Limb (tissue), 2 donors: ENCODE measurements at regions not wholly inside any gene's neighbourhood (a gene's known extent, or its start where the extent isn't known, plus 50 kb on each side); places are given as distances from the start of the nearest gene placed in this dataset.

Experiments
- DNase-seq, 2 donors: peaks; one replicate each; pipeline ENCODE4 v3.0.0-alpha.2; 2016; ENCODE audit errors: extremely low spot score in 2 of 2

GRCh38 chr1:238562341-238562740, 671.6 kb upstream of the ZP4 start:
- no peak for DNase-seq

- no peak for DNase-seq
These were observed 668.0 kb upstream of the ZP4 start for GRCh38 chr1:238558746-238559145.

GRCh38 chr1:238558156-238558555, 667.4 kb upstream of the ZP4 start:
- DNase-seq = no peak

GRCh38 chr1:238552271-238552670, 661.5 kb upstream of the ZP4 start:
- no peak for DNase-seq

- DNase-seq = no peak
These were observed 658.4 kb upstream of the ZP4 start for GRCh38 chr1:238549137-238549536.

- no peak for DNase-seq
These were observed 655.4 kb upstream of the ZP4 start for GRCh38 chr1:238546118-238546517.

- DNase-seq = no peak
These were observed 646.9 kb upstream of the ZP4 start for GRCh38 chr1:238537641-238538040.

- no peak for DNase-seq
These were observed 639.6 kb upstream of the ZP4 start for GRCh38 chr1:238530209-238530851.

GRCh38 chr1:238517711-238518110, 627.0 kb upstream of the ZP4 start:
- DNase-seq = no peak

- DNase-seq = no peak
These were observed 610.6 kb upstream of the ZP4 start for GRCh38 chr1:238501290-238501689.

- no peak for DNase-seq
These were observed 608.3 kb upstream of the ZP4 start for GRCh38 chr1:238499021-238499420.

- no peak for DNase-seq
These were observed 601.5 kb upstream of the ZP4 start for GRCh38 chr1:238492271-238492670.

- no peak for DNase-seq
These were observed 600.5 kb upstream of the ZP4 start for GRCh38 chr1:238491265-238491664.

GRCh38 chr1:238489006-238489405, 598.3 kb upstream of the ZP4 start:
- DNase-seq = no peak

- no peak for DNase-seq
These were observed 597.7 kb upstream of the ZP4 start for GRCh38 chr1:238488401-238488800.

GRCh38 chr1:238487931-238488330, 597.2 kb upstream of the ZP4 start:
- no peak for DNase-seq

GRCh38 chr1:238485912-238486209, 595.1 kb upstream of the ZP4 start:
- DNase-seq = peak in 1 of 2 donors; percentile 33

GRCh38 chr1:238485057-238485911, 594.6 kb upstream of the ZP4 start:
- peak; percentile 27 to 59 for DNase-seq

- DNase-seq = no peak
These were observed 593.4 kb upstream of the ZP4 start for GRCh38 chr1:238484121-238484520.

- DNase-seq = no peak
These were observed 586.1 kb upstream of the ZP4 start for GRCh38 chr1:238476841-238477240.

GRCh38 chr1:238475712-238476111, 585.0 kb upstream of the ZP4 start:
- DNase-seq = no peak

GRCh38 chr1:238474263-238474662, 583.5 kb upstream of the ZP4 start:
- no peak for DNase-seq

GRCh38 chr1:238469146-238469631, 578.5 kb upstream of the ZP4 start:
- no peak for DNase-seq
